Erythroblast (primary cell): ENCODE measurements at regions not wholly inside any gene's neighbourhood (a gene's known extent, or its start where the extent isn't known, plus 50 kb on each side); places are given as distances from the start of the nearest gene placed in this dataset.

Experiments used
- GATA1 ChIP-seq: IDR thresholded peaks from 2 replicates; pipeline ENCODE4 v1.6.1; 2011; ENCODE audit warnings: low read depth, mild to moderate bottlenecking, control low read depth, low read length, moderate library complexity
- POLR2A ChIP-seq: IDR thresholded peaks from 2 replicates; pipeline ENCODE4 v1.6.1; 2011; ENCODE audit warnings: mild to moderate bottlenecking, low read length

- TF ChIP-seq POLR2A (no peak), GATA1 (no peak)
These were observed 152.4 kb downstream of the EBLN2 start for GRCh38 chr3:73213896-73214295.
